Muscle layer of duodenum (tissue), 2 donors: ENCODE measurements at regions not wholly inside any gene's neighbourhood (a gene's known extent, or its start where the extent isn't known, plus 50 kb on each side); places are given as distances from the start of the nearest gene placed in this dataset.

Source experiments
- H3K27ac ChIP-seq: one replicate; pipeline ENCODE4 v1.7.0; 2013; ENCODE audit warnings: mild to moderate bottlenecking, low read length
- H3K27me3 ChIP-seq: one replicate; pipeline ENCODE4 v1.7.0; 2013; ENCODE audit warnings: low read depth, mild to moderate bottlenecking, control low read depth, low read length
- H3K36me3 ChIP-seq, 2 donors: one replicate each; pipeline ENCODE4 v1.7.0; 2013; ENCODE audit warnings: low read length in 2 of 2, control low read depth in 1 of 2, mild to moderate bottlenecking in 1 of 2; ENCODE audit not compliant: insufficient read depth in 2 of 2, control insufficient read depth in 1 of 2
- H3K4me1 ChIP-seq, 2 donors: one replicate each; pipeline ENCODE4 v1.7.0; 2013; ENCODE audit warnings: low read length in 2 of 2, mild to moderate bottlenecking in 2 of 2, control low read depth in 1 of 2, moderate library complexity in 1 of 2; ENCODE audit not compliant: insufficient read depth in 2 of 2, control insufficient read depth in 1 of 2
- H3K4me3 ChIP-seq, 2 donors: one replicate each; pipeline ENCODE4 v1.7.0; 2013; ENCODE audit warnings: low read length in 2 of 2, low read depth in 1 of 2, mild to moderate bottlenecking in 1 of 2
- H3K9me3 ChIP-seq, 2 donors: one replicate each; pipeline ENCODE4 v1.7.0; 2013; ENCODE audit warnings: low read length in 2 of 2, control low read depth in 1 of 2, mild to moderate bottlenecking in 1 of 2; ENCODE audit not compliant: control insufficient read depth in 1 of 2
- donor health status: healthy.

DNA sequence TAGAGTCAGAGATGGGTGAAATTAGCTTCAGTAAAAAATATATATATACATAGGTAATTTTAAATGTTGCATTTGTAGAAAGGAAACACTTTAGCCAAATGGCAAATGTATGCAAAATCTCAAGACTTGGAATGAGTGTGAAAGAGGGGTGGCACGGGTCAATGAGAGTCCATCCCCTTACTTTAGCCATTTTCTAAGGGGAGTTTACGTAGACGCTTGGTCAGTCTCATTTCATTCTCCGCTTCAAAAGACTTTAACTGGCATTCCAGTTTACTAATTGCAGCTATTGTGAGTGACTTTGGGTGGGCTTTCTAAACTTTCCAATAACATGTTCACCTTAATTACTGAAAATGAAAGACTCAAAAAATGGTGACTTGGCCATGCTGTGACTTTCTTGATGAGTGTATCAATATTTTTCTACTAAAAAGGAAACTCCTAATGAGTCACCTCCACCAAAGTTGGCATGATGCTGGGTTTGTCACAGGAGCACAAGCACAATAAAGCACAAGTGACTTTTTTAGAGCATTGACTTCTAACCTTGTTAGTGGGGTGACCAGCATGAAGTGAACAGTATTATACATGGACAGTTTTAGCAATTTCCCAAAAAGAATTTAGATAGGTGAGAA, 356.0 kb upstream of the RASGEF1B start:
- no peaks in the 10 kb centered on the region for H3K36me3 ChIP-seq
- no peak overlapping the region for H3K27ac ChIP-seq
- no peak overlapping the region for H3K4me3 ChIP-seq
- no peaks in the 10 kb centered on the region for H3K4me1 ChIP-seq
- H3K27me3 ChIP-seq: no peaks in the 10 kb centered on the region
- H3K9me3 ChIP-seq: no peaks in the 10 kb centered on the region

DNA sequence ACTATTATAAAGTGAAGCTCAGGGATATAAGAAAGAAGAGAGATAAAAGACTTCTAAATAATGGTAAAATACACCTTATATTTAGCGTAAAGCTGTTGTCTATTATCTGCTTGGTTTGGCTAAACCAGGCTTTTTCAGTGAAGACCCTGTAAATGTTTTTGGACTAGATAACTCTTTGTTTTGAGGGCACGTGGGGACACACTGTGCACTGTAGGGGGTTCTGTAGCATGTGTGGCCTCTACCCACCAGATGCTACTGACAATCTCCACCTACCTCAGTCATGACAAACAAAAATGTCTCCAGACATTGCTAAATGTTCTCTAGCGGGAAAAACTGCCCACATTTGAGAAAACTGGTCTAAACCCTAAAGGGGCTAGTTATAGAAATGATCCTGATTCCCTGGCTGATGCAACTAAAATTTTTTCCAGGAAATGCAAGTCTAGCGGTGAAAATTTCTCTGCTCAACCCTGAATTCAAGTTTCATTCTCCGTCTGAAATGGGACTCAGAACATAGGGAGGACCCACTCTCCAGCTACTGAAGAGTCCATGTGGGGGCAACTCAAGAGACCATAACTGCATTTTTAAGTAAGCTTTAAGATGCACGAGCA, 355.2 kb upstream of the RASGEF1B start:
- H3K9me3 ChIP-seq: no peaks in the 10 kb centered on the region
- no peaks in the 10 kb centered on the region for H3K27me3 ChIP-seq
- no peak overlapping the region for H3K4me3 ChIP-seq
- H3K36me3 ChIP-seq: no peaks in the 10 kb centered on the region
- H3K4me1 ChIP-seq: no peaks in the 10 kb centered on the region
- no peak overlapping the region for H3K27ac ChIP-seq

DNA sequence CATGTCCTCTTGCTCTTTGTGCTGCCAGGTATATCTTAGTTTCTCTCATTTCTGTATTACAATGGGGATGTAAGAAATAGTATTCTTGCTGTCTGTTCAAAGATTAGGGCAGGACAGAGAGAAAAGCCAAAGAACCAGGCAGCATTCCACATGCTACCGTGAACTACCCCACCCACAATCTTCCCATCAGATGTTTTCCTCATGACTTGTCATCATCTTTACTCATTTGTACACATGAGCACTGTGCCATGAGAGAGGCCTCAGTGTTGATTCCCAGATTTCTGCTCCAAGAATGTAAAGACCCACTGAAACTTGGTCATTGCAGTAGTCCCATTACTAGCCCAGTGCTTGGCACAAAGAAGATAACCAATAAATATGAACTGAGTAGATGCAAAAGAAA, 354.6 kb upstream of the RASGEF1B start:
- no peak overlapping the region for H3K27ac ChIP-seq
- H3K36me3 ChIP-seq: no peaks in the 10 kb centered on the region
- no peaks in the 10 kb centered on the region for H3K4me1 ChIP-seq
- H3K9me3 ChIP-seq: no peaks in the 10 kb centered on the region
- no peaks in the 10 kb centered on the region for H3K27me3 ChIP-seq
- no peak overlapping the region for H3K4me3 ChIP-seq

DNA sequence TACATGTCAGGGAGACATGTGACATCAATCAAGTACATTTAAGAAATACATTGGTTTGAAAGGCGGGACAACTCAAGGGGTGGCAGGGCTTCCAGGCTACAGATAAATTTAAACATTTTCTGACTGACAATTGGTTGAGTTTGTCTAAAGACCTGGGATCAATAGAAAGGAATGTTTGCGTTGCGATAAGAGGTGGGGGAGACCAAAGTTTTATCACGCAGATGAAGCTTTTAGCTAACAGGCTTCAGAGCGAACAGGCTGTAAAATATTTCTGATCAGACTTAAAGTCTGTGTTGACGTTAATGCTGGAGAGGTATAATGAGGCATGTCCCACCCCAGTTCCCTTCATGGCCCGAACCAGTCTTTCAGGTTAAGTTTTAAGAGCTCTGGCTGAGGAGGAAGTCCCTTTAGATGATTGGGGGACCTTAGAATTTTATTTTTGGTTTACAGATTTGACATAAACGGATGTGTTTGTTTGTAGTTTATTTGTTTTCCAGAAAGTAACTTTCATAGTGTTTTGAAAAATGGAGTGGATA, 346.7 kb upstream of the RASGEF1B start:
- H3K27ac ChIP-seq: no peak overlapping the region
- no peaks in the 10 kb centered on the region for H3K4me1 ChIP-seq
- H3K9me3 ChIP-seq: no peaks in the 10 kb centered on the region
- no peaks in the 10 kb centered on the region for H3K36me3 ChIP-seq
- H3K4me3 ChIP-seq: no peak overlapping the region
- no peaks in the 10 kb centered on the region for H3K27me3 ChIP-seq

DNA sequence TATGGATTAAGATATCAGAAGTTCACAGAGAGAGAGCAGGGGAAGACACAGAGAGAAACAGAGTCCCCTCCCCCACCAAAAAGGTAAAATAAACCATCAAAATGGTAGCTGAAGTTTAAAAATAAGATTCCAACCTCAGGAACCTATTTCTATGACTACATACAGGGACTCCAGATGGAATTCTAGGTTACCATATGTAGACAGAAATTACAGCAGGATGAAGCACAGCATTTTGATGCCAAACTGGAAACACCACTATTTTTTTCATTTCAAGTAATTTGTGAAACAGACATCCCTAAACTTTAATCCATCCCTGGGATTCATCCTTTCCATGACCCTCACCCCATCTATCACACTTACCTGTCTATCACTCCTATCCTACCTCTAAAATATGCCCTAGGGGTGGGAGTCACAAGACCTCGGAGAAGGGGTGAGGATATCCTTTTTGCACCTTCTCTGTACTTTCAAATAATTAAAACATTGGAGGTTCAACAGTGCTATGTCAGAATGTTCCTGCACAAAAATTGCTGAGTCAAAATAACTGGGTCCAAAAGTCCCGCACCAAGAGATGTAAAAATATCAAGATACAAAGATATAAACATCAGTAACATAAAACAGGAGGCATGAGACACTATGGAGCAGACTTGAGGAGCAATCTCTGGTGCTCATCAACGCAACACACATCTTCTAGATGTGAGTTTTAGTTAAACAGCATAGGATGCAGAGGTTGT, 344.5 kb upstream of the RASGEF1B start:
- no peaks in the 10 kb centered on the region for H3K4me1 ChIP-seq

DNA sequence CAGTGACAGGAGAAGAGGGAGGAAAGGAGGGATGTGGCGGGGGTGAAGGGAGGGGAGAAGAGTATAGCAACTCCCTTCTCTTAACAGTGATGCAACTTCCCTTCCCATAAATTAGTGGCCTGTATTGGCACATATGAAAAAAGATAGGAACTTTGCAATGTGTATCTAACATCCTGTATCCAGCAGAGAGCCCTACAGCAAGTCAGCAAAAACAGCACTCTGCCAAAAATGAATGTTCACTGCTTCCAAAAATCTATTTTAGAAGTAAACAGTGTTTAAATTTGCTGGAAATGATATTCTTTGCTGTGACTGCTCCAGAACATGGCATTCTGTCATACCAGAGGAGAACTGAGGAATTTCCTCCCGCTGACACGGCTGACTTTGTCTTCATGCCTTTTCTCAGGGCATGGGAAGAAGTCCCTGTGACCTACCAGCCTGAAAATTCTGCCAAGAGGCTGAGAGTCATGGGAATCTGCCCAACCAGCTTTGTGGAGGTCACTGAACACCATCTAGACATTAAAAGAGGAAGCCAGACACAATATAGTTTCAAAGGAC, 343.4 kb upstream of the RASGEF1B start:
- no peak overlapping the region for H3K4me3 ChIP-seq
- no peaks in the 10 kb centered on the region for H3K36me3 ChIP-seq
- no peaks in the 10 kb centered on the region for H3K9me3 ChIP-seq
- no peaks in the 10 kb centered on the region for H3K4me1 ChIP-seq
- no peaks in the 10 kb centered on the region for H3K27me3 ChIP-seq
- no peak overlapping the region for H3K27ac ChIP-seq

More for the DNA sequence above, 344.5 kb upstream of the RASGEF1B start:
- Histone ChIP-seq H3K27me3 (no peaks in the 10 kb centered on the region), H3K27ac (no peak overlapping the region), H3K36me3 (no peaks in the 10 kb centered on the region), H3K9me3 (no peaks in the 10 kb centered on the region), H3K4me3 (no peak overlapping the region)

DNA sequence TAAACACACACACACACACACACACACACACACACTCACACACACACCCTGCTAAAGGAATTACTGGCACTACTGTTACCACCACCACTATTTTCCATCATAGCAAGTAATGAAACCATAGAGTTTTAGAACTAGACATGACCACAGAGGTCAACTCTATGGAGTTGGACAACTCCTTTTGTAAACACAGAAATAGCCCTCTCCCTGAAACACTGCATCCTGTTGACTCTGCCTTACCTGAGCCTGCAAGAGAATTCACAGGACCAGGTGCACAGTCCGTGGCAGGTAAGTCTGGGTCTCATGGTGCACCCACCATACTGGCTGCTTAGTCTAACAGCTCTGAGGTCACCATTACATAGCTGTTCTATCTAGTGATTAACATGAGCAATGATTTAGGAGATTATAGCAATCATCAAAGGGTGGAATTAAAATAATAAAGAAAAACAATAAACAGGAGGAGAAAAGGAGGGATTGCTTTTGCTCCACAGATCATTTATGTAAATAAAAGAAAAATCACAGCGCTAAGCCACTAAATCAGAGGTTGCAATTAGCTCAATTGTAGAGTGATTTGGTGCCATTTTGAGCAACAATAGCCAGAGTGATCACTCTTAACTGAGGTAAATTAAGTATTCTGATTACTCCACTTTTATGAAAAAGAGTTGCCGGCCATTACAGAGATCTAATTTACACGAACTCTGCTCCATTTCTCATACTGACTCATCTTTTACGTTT, 340.0 kb upstream of the RASGEF1B start:
- H3K4me3 ChIP-seq: no peak overlapping the region
- no peaks in the 10 kb centered on the region for H3K36me3 ChIP-seq
- no peaks in the 10 kb centered on the region for H3K27me3 ChIP-seq
- H3K4me1 ChIP-seq: no peaks in the 10 kb centered on the region
- H3K9me3 ChIP-seq: no peaks in the 10 kb centered on the region
- H3K27ac ChIP-seq: no peak overlapping the region

DNA sequence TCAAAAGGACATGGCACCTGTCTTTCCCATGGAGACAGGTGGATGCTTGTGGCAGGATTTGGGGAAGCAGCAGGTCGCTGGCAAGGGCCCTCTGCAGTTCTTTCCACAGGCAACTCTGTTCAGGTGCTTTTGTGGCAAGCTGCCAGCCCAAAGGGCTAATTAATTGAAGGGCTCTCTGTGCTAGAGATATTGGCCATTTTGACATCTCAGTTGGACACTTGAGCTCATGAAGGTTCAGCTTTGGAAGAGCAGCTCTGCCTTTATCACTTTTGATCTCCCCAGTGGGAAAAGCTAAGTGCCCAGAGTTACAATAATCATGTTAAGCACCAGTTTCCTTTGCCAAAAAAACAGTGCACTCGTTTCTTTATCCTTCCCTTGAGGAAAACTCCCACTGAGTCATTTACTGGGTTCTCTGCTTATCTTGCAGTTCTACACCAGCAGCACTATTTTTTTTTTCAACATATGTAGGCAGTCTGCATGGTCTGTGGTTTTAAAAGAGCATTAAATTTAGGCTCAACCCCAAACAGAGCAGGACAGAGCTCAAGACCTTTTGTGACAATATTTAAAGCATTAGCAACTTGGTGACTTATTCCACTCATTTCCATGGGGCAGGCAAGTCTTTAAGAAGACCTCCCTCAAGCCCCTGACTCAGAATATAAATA, 336.4 kb upstream of the RASGEF1B start:
- Histone ChIP-seq H3K27ac (no peak overlapping the region), H3K4me1 (no peaks in the 10 kb centered on the region), H3K4me3 (no peak overlapping the region), H3K36me3 (no peaks in the 10 kb centered on the region), H3K27me3 (no peaks in the 10 kb centered on the region), H3K9me3 (no peaks in the 10 kb centered on the region)

DNA sequence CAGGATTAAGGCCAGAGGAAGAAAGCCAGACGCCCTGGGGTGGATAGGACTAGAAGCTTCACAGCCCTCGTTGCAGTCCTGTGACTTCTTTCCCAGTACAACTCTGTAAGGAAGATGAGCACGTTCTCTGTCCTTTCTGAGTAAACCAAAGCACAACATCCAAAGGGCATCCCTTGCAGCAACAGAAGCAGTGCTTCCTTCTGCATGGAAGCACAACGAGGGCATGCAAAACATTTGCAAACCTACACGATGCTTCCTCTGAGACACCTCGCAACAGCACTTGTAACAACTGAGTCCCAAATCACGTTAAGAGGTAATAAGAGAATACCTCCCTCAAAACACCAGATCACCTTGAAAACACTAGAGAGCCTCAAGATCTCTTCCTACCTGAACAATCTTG, 335.7 kb upstream of the RASGEF1B start:
- Histone ChIP-seq H3K36me3 (no peaks in the 10 kb centered on the region), H3K9me3 (no peaks in the 10 kb centered on the region), H3K4me1 (no peaks in the 10 kb centered on the region), H3K27me3 (no peaks in the 10 kb centered on the region), H3K27ac (no peak overlapping the region), H3K4me3 (no peak overlapping the region)

DNA sequence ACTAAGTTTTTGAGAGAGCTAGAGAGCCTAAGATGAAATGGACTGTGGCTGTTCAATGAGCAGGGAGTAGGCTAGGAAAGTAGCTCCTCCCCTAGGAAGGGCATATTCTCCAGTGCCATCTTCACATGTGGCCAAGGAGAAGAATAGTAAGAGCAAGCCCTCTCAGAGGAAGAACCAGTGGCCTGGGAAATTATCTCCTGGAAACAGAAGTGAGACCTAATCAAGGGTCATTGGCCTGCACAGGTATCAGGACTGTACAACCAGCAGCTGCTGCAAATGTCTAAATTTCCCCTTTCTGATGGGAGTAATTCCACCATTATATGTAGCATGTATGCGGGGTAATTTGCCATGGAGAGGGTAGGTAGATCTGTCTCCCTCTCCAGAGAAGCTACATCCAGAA, 334.8 kb upstream of the RASGEF1B start:
- H3K4me3 ChIP-seq: no peak overlapping the region

More for the DNA sequence above, 334.8 kb upstream of the RASGEF1B start:
- Histone ChIP-seq H3K4me1 (no peaks in the 10 kb centered on the region), H3K36me3 (no peaks in the 10 kb centered on the region), H3K27me3 (no peaks in the 10 kb centered on the region), H3K9me3 (no peaks in the 10 kb centered on the region), H3K27ac (no peak overlapping the region)
